HG03097 (cell line): ENCODE measurements at regions not wholly inside any gene's neighbourhood (a gene's known extent, or its start where the extent isn't known, plus 50 kb on each side); places are given as distances from the start of the nearest gene placed in this dataset.
A peak's percentile ranks its signal among the peaks of the same experiment; 100 is the strongest.

Source experiments
- ATAC-seq: cut with Tn5 transposase; IDR thresholded peaks from one replicate; pipeline ENCODE4 v1.9.1; 2021; ENCODE audit not compliant: unreplicated experiment, low FRiP score

DNA sequence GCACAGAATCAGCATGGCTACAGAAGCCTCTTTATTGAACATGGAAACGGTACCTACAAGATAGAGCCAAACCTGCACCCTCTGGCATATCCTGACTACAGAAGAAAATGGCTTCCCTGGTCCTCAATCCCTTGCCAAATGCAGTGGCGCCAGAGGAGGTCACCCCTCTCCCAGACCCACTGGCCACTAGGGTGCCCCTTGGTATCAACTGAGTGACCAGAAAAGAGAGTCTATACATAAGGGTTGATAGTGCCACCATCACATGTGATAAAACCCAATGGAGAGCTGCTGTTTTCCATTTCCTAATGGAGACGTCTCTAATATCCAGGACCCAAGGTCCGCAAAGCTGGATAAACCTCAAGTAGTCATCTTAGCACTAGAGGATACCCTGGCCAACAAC, 52.7 kb upstream of the ALK start:
- no peak for ATAC-seq

DNA sequence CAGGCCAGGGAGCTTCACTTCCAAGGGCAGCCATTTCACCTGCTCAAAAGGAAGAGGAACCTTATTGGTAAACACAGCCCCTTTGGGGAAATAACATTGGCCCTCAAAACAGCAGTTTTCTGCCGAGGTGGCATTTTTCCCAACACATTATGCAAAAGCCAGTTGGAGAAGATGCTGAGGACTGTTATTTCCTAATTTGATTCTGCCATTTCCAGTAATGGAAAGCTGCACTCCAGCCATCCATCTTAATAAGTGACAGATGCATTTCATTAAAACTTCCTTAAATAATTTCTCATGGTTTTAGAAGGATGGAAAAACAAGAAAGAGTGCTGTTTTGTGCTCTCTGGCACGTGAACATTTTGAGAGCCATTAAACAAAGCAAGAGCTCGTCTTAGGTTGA, 55.9 kb upstream of the ALK start:
- no peak for ATAC-seq

DNA sequence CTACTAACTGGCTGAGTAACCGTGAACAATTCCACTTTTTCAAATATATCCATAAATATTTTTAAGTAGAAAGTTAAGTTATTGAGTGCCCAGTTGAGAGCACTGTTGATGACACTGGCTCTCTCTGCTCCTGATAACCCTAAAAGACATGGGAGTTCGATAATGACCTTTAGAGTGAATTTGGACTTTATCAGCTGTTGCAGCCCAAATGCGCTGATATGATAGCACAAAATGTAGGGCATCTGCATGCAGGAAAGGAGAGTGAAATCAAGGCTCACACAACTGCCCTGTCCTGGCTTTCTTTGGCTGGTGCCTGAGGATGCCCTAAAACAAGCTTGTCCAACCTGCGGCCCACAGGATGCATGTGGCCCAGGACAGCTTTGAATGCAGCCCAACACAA, 60.0 kb upstream of the ALK start:
- ATAC-seq: no peak

DNA sequence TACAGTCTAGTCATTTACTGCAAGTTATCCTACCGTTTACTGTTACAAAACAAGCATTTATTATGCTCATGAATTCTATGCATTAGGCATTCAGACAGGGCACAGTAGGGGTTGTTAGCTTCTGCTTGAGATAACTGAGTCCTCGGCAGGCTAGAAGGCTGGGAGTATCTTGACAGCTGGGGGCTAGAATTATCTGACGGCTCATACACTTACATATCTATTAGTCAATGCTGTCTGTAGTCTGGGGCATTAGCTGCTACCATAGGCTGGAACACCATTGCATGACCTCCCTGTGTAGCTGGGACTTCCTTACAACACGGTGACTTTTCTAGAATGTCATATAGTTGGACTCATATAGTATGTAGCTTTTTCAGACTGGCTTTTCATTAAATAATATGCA, 61.9 kb upstream of the ALK start:
- no peak for ATAC-seq

DNA sequence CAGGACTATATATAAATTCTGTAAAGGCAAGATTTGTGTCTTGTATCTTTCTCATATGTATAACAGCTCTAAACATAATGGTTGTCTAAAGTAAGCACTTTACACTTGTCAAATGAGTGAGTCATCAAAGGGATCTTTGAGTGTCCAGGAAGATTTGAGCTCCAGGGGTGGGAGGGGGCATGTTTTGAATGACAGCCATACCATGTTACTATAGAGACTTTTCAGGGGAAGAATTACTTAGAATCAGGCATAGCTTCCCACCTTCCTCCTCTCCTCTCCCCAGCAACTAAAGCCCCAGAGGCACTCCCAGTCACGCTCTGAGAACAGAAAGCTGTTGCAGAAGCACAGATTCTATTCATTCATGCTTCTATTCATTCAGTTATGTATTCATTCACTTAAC, 65.8 kb upstream of the ALK start:
- no peak for ATAC-seq

DNA sequence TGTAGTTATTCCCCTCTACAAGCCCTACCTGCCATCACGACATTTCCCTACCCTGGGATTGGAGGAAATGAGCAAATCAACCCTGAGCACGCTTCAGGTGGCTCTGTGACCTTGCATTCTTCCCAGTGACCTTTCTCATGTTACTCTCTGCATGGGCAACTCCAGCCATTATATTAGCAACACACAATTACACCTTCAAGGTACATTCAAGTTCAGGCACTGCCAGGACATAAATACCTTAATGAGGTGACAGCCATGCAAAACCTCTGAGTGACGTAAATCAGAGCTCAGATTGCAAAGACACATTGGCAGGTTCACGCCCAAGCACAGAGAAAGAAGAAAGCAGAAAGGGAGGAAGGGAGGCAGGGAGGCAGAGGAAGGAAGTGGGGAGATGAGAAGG, 68.7 kb upstream of the ALK start:
- ATAC-seq: no peak

DNA sequence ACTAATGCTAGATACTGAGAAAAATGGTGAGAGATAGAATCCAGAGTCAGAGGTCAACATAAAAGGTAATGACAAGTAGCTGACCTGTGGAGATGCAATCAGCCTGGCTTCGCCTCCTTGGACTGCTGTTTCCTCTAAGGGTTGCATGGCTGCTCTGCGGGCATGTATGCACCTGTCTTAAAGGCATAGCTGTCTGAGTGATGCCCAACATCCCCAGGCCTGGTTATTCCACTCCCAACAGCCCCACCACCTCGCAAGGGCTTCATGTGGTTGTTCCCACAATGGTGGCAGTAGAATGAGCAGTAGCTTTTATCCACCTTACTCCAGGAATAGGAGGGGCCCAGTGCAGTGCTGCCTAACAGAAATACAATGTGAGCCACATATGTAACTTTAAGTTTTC, 69.7 kb upstream of the ALK start:
- ATAC-seq: no peak

DNA sequence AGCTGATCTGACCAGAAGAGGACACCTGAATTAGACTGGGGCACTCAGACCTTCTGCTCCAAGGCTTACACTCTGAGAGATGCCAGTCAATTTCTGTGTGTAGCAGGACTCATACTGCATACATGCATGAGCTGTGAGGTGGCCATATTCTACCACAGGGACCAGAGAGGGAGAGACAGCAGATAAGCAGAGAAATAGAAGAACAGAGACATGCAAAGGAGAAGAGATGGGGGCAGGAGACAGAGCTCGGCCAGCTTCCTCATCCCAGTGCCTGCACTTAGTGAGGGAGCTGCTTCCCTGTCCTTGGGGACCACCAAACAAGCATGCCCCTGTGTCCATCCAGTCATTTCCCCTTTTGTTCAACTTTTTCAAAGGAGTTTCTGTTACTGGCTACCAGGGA, 73.9 kb upstream of the ALK start:
- ATAC-seq: no peak

DNA sequence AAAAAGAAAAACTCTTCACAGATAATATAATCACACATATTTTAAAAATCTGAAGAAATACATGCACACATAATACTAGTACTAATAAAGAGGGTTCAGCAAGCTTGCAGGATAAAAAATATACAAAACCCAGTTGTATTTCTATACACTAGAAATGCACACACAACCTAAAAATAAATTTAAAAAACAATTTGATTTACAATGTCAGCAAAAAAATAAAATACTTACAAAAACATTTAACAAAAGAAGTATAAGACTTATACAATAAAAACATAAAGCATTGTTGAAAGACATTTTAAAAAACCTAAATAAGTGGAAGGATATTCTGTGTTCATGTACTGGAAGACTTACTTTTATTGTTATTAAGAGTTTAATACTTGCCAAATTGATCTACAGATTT, 81.7 kb upstream of the ALK start:
- no peak for ATAC-seq

DNA sequence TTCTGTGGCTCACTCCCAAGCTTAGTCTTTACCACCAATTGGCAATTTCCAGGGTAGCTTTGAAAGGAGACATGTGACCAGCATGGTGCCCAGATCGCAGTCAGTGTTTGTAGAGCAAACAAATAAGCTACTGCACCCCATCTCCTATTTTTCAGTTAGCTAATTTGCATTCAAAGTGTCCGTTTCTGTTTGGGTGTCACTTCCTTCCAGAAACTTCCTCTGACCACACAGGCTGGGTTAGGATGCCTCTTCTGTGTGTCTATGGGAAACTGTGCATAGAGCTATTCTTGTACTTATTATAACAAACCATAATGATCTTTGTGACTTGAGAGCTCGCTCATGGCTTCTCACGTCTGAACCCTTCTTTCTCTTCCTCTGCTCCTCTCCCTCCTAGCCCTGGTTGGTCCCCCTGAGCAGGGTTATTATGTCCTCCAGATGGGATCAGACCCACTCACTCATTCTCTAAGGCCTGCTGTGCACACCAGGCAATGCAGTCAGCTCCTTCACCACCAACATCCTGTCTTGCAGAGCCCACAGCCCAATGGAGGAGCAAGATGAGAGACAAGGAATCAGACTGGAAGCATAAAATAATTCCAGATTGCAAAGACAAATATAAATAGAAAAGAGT, 101.2 kb upstream of the ALK start:
- peak; percentile 64 for ATAC-seq

DNA sequence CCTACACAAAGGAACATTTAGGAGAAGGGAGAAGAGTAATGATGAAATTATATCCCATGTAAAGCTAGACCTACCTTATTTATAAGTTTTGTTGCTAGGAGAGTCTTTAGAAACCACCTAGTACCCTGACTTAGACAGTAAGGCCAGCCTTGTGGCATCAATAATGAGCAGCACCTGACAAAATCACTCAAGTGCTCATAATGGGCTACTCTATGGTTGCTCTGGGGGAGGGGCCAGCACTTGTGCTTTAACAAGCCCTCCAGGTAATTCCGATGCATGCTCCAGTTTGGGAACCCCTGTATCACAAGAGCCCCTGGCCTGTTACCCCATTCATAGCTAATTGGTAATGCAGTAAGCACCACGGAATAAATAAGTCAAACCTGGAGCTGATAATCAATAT, 102.9 kb upstream of the ALK start:
- ATAC-seq: no peak

DNA sequence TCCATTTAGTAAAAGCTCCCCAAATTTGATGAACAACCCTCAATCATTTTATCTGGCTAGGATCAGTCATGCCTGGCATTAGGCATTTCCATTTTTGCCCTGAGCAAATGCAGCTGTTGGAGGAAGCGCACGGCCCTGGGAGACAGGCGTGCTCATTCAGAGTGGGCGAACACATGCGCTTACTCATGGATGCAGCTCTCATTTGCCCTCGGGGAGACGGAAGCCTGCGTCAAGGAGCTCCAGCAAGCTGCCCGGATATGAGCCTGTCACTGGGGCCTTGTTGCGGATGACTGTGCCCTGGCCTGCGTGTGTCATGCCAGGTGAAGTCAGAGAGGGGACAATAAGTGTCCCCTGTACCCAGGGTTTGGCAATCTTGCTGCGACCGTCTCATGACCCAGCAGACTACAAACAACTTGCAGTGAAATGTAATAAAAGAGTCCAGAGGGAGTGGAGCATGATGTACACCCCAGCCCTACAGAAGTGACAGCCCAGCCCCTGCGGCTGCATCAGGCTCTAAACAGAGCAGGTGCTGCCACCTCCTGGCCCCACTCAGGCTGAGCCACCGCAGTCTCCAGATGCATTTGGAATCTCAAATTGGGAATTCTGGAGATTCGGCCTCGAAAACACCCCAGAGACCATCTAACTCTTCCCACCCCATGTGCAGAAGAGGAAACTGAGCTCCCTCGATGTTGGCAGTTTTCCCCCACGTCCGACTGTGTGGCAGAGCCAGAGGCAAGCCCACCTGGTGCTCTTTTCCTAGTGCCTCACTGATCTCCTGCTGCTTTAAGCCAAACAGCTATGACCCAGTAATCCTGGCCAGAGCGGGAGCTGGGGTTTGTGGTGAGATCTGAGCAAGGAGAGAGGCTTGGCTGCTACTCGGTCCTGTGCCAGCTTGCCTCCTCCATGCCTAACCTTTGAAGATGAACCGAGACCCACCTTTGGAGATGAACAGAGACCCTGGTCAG, 105.0 kb upstream of the ALK start:
- ATAC-seq: no peak

DNA sequence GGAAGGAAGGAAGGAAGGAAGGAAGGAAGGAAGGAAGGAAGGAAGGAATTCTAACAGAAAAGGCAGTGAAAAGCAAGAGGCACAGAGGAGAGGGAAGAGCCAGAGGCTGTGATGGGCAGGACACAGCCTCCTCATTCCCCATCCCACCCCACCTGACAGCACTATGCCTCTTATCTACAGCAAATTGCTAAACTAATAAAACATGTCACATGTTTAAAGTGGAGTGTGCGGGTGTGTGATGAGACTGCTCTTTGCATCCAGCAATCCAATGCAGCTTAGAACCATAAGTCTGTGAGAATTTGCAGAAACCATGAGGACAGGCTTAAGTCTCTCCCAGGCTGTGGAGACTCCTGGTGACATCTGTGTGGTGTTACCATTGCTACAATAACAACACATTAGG, 108.4 kb upstream of the ALK start:
- ATAC-seq: no peak

DNA sequence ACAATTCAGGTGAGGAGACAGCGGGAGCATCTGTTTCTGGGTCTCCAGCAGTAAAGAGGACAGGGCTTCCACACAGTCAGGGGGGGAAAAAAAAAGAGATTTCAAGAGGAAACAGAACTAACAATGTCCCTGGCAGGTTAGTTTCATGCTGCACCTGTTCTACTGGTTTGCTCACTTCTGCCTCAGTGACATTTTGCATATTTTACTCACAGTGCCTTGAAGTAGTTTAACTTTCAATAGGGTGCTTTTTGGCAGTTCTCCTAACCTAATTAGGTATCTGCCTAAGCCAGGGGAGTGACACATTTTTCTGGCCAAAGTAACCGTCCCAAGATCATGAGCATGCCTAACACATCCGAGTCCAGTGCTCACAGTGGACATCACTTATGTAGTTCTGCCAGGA, 109.0 kb upstream of the ALK start:
- no peak for ATAC-seq

DNA sequence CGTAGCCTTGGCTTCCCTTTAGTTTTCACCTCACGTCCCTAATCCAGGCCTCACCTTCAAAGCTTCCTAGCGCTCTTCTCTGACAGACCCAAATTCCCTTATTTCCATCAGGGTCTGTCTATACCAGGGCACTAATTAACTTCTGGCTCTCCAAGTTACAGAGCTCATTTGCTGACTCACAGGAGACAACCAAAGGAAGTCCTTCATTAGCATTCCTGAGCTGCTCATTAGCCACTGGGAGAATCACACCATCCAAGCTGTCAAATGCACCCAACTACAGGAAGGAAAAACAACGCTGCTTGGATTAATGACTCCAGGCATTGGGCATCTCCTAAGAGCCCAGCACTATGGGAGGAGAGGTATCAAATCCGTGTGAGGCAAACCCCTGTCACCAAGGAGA, 109.8 kb upstream of the ALK start:
- no peak for ATAC-seq

DNA sequence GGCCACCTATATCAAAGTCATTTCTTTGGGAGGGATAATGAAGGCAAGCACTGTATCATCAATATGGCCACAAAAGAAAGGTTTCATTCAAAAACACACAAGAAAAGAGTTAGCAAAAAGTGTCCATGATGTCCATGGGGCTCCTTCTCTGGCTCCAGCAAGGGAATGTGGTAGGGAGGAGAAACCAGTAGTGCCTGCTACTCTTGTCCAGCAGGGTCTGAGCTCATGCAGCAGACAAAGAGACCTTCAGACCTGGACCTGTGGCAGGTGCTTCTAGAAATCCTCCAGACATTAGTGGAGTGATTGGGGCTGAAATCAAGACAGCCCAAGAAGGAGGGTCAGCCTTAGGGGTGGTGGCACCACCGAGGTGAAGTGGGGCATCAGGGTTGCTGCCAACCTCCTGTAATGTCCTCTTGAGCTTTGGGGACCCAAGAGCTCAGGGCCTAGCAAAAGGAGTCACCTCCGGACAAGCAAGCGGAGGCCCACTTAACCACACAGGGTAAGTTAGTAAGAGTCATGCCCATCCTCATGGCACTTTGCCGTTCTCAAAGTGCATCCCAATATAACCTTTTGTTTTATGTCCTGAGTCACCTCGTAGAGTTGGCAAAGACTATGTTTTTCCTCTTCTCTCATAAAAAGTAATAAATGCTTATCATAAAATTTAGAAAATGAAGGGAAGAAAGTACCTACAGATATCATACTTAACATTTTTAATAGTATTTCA, 112.6 kb upstream of the YPEL5 start:
- ATAC-seq: no peak

DNA sequence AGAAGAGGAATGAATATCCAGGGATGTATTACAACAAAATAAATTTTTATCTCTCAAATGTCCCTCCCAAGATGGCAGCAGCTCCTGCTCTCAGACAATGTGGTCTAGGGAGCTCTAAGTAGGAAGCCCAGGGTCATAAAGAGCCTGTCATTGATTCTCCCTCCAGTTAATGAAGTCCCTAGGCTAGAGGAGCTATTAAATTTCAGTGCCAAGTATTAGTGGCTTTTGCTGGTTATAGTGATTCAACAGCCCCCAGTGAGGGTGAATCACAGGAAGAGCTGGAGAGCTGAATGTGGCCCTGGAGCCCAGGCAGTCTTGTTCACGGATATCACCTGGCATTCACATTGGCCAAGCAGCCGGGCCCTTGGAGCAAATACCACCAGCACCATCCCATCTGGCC, 109.8 kb upstream of the YPEL5 start:
- ATAC-seq: no peak

DNA sequence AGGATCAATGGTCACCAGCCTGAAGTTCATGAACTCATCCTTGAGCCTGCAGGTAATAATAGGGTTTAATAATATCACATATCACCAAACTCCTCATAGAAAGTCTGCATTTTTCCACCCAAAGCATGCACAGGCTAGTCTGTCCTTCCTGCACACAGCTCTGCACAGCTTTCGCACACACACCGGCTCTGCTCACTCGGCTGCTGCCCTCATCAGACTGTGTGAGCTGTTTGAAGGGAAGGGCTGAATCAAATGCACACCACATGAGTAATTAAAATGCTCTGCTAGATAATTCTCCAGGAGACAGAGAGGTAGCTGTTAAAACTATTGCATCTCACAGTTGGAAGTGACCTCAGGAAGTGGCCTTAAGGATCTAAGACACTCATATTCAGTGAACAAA, 108.4 kb upstream of the YPEL5 start:
- no peak for ATAC-seq

DNA sequence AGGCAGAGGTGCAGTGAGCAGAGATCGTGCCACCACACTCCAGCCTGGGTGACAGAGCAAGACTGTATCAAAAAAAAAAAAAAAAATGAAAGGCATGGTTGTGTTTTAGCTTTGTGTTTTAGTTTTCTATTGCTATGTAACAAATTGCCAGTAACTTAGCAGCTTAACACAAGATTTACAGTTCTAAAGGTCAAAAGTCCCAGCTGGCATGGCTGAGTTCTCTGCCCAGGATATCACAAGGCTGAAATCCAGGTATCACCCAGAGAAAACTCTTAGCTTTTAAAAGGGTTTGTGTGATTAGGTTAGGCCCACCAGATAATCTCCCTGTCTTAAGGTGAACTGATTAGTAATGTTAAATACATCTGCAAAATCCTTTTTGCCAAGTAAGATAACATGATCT, 107.7 kb upstream of the YPEL5 start:
- ATAC-seq: no peak

DNA sequence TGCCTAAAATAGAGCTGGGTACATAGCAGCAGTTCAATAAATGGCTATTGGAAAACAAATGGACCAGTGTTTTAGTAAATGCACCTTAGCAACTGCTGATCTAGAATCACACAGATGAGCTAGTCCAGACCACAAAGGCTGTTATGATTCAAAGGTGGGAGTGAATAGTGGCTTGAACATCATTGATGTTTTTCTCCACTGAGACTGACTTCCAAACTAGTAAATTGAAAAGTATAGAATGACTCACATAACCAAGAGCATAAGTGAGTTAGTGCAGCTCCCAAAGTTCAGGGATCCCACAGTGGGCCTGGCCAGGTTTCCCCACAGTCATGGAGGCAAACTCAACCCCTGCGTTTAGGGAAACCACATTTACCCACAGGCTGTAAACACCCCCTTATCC, 106.7 kb upstream of the YPEL5 start:
- no peak for ATAC-seq

DNA sequence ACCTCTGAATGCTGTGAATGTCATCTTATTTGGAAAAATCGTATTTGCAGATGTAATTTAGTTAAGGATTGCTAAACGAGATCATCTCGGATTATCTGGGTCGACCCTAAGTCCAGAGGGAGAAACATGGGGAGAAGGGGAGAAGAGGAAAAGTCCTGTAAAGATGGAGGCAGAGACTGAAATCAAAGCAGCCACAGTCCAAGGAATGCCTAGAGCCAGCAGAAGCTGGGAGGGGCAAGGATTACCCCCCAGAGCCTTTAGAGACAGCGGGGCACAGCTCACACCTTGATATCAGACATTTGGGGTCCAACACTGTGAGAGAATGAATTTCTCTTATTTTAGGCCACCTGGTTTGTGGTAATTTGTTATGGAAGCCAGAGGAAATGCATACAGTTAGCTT, 104.9 kb upstream of the YPEL5 start:
- no peak for ATAC-seq

DNA sequence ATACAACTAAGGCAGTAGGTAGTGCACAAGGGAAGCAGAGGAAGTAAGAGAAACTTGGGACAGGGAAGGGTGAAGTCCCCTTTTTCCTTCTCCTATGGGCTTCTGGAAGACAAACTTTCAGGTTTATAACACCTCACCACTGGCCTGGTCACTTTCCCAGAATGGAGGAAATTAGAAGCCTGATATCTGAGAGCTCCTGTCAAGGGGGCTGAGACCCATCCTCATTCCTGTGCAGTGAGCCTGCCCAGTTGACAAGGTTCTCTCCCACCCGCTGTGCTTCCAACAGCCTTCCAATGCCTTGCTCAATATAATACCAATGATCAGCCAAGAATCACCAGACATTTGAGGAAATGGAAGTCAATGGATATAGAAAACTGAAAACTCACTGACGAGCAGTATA, 100.4 kb upstream of the YPEL5 start:
- ATAC-seq: no peak
